Embryonic facial prominence (tissue), 1 donor: ENCODE measurements at regions not wholly inside any gene's neighbourhood (a gene's known extent, or its start where the extent isn't known, plus 50 kb on each side); places are given as distances from the start of the nearest gene placed in this dataset.

ENCODE experiments used
- DNase-seq: peaks from one replicate; pipeline ENCODE4 v3.0.0-alpha.2; 2016; ENCODE audit errors: extremely low spot score

- no peak for DNase-seq
These were observed 228.1 kb upstream of the STEAP1 start for GRCh38 chr7:89926194-89926593.

GRCh38 chr7:89926701-89927100 is 227.6 kb upstream of the STEAP1 start:
- DNase-seq = no peak

- no peak for DNase-seq
These were observed 226.5 kb upstream of the STEAP1 start for GRCh38 chr7:89927762-89928161.

GRCh38 chr7:89928451-89928850 is 225.8 kb upstream of the STEAP1 start:
- no peak for DNase-seq

- DNase-seq = no peak
These were observed 220.2 kb upstream of the STEAP1 start for GRCh38 chr7:89934101-89934500.

GRCh38 chr7:89943525-89944050 is 210.7 kb upstream of the STEAP1 start:
- no peak for DNase-seq

GRCh38 chr7:89958525-89959068 is 195.7 kb upstream of the STEAP1 start:
- no peak for DNase-seq

GRCh38 chr7:89966067-89966664 is 188.1 kb upstream of the STEAP1 start:
- no peak for DNase-seq

GRCh38 chr7:89975577-89975976 is 178.7 kb upstream of the STEAP1 start:
- DNase-seq = no peak

- no peak for DNase-seq
These were observed 166.6 kb upstream of the STEAP1 start for GRCh38 chr7:89987665-89988064.

- DNase-seq = no peak
These were observed 166.2 kb upstream of the STEAP1 start for GRCh38 chr7:89988074-89988473.

- no peak for DNase-seq
These were observed 164.8 kb upstream of the STEAP1 start for GRCh38 chr7:89989454-89989853.

- DNase-seq = no peak
These were observed 159.8 kb upstream of the STEAP1 start for GRCh38 chr7:89994483-89994882.

- DNase-seq = no peak
These were observed 155.7 kb upstream of the STEAP1 start for GRCh38 chr7:89998554-89998953.

- no peak for DNase-seq
These were observed 148.4 kb upstream of the STEAP1 start for GRCh38 chr7:90005836-90006235.

- DNase-seq = no peak
These were observed 147.1 kb upstream of the STEAP1 start for GRCh38 chr7:90007001-90007654.

- DNase-seq = no peak
These were observed 146.4 kb upstream of the STEAP1 start for GRCh38 chr7:90007831-90008230.

- no peak for DNase-seq
These were observed 132.1 kb upstream of the STEAP1 start for GRCh38 chr7:90022213-90022612.

GRCh38 chr7:90025771-90026170 is 128.5 kb upstream of the STEAP1 start:
- DNase-seq = no peak

GRCh38 chr7:90033850-90034249 is 120.4 kb upstream of the STEAP1 start:
- DNase-seq = no peak

- DNase-seq = no peak
These were observed 101.2 kb upstream of the STEAP1 start for GRCh38 chr7:90053094-90053493.

- DNase-seq = no peak
These were observed 93.2 kb upstream of the STEAP1 start for GRCh38 chr7:90061077-90061476.

- no peak for DNase-seq
These were observed 89.9 kb upstream of the STEAP1 start for GRCh38 chr7:90064370-90064769.
